ENCODE measurements at regions not wholly inside any gene's neighbourhood (a gene's known extent, or its start where the extent isn't known, plus 50 kb on each side); places are given as distances from the start of the nearest gene placed in this dataset.

DNA sequence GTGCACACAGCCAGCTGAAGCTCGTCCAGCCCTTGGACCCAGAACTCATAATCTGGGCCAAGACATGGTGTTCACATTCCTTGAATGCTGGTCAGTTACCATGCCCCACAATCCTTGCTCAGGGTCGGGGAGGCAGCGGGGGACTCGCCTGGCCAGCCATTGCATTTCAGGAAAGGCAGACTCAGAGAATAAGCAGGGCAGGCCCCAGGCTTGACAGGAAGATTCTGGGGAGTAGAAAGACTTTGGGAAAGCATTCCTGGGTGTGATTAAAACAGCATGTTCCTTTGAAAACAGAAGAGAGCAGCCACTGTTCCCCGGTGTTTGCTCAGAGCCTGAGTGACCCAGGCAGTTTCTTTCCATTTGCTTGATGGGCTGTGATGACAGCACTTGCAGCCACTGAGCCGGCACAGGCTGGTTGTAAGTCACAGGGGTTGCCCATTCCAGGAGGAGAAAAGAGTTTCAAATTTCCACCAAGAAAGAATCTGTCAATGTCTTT lies 473.7 kb downstream of the TYW1 start:
- Histone ChIP-seq H2AK5ac (ENCODE audit: low read depth, low read length) (no peak overlapping the region), H3K4ac (replicated peaks; ENCODE audit: insufficient read length, low read depth, low read length) (no peak overlapping the region), H3K23ac (ENCODE audit: insufficient read length) (no peak overlapping the region), H3K9me3 (ENCODE audit: insufficient read depth in 2 of 2, low read depth in 1 of 2, low read length in 1 of 2) (peaks cover 18 to 20% of the 10 kb centered on the region in 2 experiments), H3K4me1 (replicated peaks in 1 of 4; ENCODE audit: control insufficient read depth in 3 of 4, insufficient read depth in 4 of 4, low read length in 3 of 4) (no peaks in the 10 kb centered on the region), H3K27me3 (replicated peaks in 1 of 4; ENCODE audit: control insufficient read depth in 3 of 4, extremely low read depth in 1 of 4, insufficient read depth in 3 of 4, low read length in 3 of 4) (no peaks in the 10 kb centered on the region), H4K5ac (ENCODE audit: insufficient read length, low read depth, low read length) (no peak overlapping the region), H2BK120ac (replicated peaks; ENCODE audit: low read depth, low read length) (no peak overlapping the region), H4K91ac (replicated peaks; ENCODE audit: insufficient read length, low read length) (no peak overlapping the region), H4K8ac (ENCODE audit: extremely low read depth, insufficient read depth, low read length) (no peak overlapping the region), H3K4me3 (ENCODE audit: extremely low read depth in 1 of 4, insufficient read depth in 2 of 4, low read depth in 3 of 4, low read length in 4 of 4) (no peak overlapping the region), H2BK12ac (ENCODE audit: low read depth, low read length) (no peak overlapping the region), H3K27ac (ENCODE audit: low read depth, low read length) (no peak overlapping the region), H3K9ac (replicated peaks in 1 of 4; ENCODE audit: extremely low read depth in 1 of 4, low read depth in 3 of 4, low read length in 3 of 4) (no peak overlapping the region), H3K79me1 (ENCODE audit: low read depth, low read length) (no peaks in the 10 kb centered on the region), H4K20me1 (replicated peaks in 1 of 2; ENCODE audit: control insufficient read depth in 1 of 2, insufficient read depth in 2 of 2, low read length in 2 of 2) (peaks cover 0 to 5% of the 10 kb centered on the region in 2 experiments), H3K18ac (ENCODE audit: extremely low read depth, low read length) (no peak overlapping the region), H2BK5ac (ENCODE audit: low read depth, low read length) (no peak overlapping the region), H3K56ac (replicated peaks; ENCODE audit: insufficient read length, low read depth, low read length) (no peak overlapping the region), H3K79me2 (ENCODE audit: control insufficient read depth in 1 of 2, insufficient read depth in 2 of 2, low read length in 2 of 2) (no peaks in the 10 kb centered on the region), H3K36me3 (ENCODE audit: control insufficient read depth in 2 of 4, insufficient read depth in 4 of 4, low read length in 3 of 4) (no peaks in the 10 kb centered on the region), H2BK20ac (ENCODE audit: low read length) (0 out of 2 replicates have a peak overlapping the region, but pooled peaks have one; percentile 3), H3K23me2 (ENCODE audit: low read depth, low read length) (peaks cover 5% of the 10 kb centered on the region; the same call in 1 of the 2 replicates), H2BK15ac (ENCODE audit: low read length) (no peak overlapping the region), H3K14ac (ENCODE audit: insufficient read length) (no peak overlapping the region), H3K4me2 (ENCODE audit: insufficient read depth in 1 of 2, low read depth in 2 of 2, low read length in 2 of 2) (no peak overlapping the region), H2AFZ (ENCODE audit: low read length) (0 out of 2 replicates have a peak overlapping the region, but pooled peaks have one; percentile 13)
- ChIA-PET POLR2A (ENCODE audit: partially characterized antibody) (no interaction called here), CTCF (ENCODE audit: partially characterized antibody) (no interaction called here)
- DNase-seq (ENCODE audit: low read depth in 1 of 2, low spot score in 2 of 2): no peak
- WGBS, 2 experiments (ENCODE audit: extremely low coverage in 1 of 2, insufficient coverage in 1 of 2, insufficient read length in 1 of 2, insufficient replicate concordance in 2 of 2, low coverage in 1 of 2, low lambda C conversion rate in 2 of 2, missing lambda C conversion rate in 1 of 2): 81% methylated on average over 6 of the region's 6 CpGs; no CpG with 5 or more reads in 1 of the 2 experiments
- TF ChIP-seq NRF1 (IDR thresholded peaks at IDR 0.05; ENCODE audit: low read depth, low read length) (no peak), KDM4A (IDR thresholded peaks at IDR 0.05; ENCODE audit: low read depth, low read length, severe bottlenecking) (no peak), MAFK (IDR thresholded peaks at IDR 0.05; ENCODE audit: low read depth, low read length) (no peak), KDM5A (IDR thresholded peaks at IDR 0.05; ENCODE audit: low read length) (no peak), BCL11A (IDR thresholded peaks at IDR 0.05; ENCODE audit: low read depth in 2 of 2, low read length in 2 of 2) (no peak), RXRA (IDR thresholded peaks at IDR 0.05; ENCODE audit: insufficient read depth, low read depth, low read length) (no peak)
- TF ChIP-seq, protein P1, sequence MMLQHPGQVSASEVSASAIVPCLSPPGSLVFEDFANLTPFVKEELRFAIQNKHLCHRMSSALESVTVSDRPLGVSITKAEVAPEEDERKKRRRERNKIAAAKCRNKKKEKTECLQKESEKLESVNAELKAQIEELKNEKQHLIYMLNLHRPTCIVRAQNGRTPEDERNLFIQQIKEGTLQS (IDR thresholded peaks at IDR 0.05; ENCODE audit: insufficient read depth, low read depth, low read length): no peak
- TF ChIP-seq, protein P2, sequence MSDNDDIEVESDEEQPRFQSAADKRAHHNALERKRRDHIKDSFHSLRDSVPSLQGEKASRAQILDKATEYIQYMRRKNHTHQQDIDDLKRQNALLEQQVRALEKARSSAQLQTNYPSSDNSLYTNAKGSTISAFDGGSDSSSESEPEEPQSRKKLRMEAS (IDR thresholded peaks at IDR 0.05): no peak
- TF ChIP-seq, protein P3, sequence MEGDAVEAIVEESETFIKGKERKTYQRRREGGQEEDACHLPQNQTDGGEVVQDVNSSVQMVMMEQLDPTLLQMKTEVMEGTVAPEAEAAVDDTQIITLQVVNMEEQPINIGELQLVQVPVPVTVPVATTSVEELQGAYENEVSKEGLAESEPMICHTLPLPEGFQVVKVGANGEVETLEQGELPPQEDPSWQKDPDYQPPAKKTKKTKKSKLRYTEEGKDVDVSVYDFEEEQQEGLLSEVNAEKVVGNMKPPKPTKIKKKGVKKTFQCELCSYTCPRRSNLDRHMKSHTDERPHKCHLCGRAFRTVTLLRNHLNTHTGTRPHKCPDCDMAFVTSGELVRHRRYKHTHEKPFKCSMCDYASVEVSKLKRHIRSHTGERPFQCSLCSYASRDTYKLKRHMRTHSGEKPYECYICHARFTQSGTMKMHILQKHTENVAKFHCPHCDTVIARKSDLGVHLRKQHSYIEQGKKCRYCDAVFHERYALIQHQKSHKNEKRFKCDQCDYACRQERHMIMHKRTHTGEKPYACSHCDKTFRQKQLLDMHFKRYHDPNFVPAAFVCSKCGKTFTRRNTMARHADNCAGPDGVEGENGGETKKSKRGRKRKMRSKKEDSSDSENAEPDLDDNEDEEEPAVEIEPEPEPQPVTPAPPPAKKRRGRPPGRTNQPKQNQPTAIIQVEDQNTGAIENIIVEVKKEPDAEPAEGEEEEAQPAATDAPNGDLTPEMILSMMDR (IDR thresholded peaks at IDR 0.05; ENCODE audit: control extremely low read depth in 1 of 3, insufficient read depth in 1 of 3, low read depth in 1 of 3, low read length in 3 of 3): no peak
- no peak for FAIRE-seq

Measured in H1 (cell line).